Osteocyte (in vitro differentiated cells): ENCODE measurements at regions not wholly inside any gene's neighbourhood (a gene's known extent, or its start where the extent isn't known, plus 50 kb on each side); places are given as distances from the start of the nearest gene placed in this dataset.

Experiments used
- DNase-seq: peaks from one replicate; pipeline ENCODE4 v3.0.0; 2021; ENCODE audit warnings: mixed read lengths; ENCODE audit not compliant: unreplicated experiment; ENCODE audit errors: extremely low spot score
- H3K27ac Mint-ChIP-seq: one replicate; pipeline ENCODE4 v1.8.0; 2021; ENCODE audit warnings: mild to moderate bottlenecking, mixed read lengths; ENCODE audit not compliant: unreplicated experiment
- H3K27me3 Mint-ChIP-seq: one replicate; pipeline ENCODE4 v1.8.0; 2021; ENCODE audit warnings: mixed read lengths; ENCODE audit not compliant: unreplicated experiment
- H3K36me3 Mint-ChIP-seq: one replicate; pipeline ENCODE4 v1.8.0; 2021; ENCODE audit warnings: mixed read lengths; ENCODE audit not compliant: unreplicated experiment
- H3K4me1 Mint-ChIP-seq: one replicate; pipeline ENCODE4 v1.8.0; 2021; ENCODE audit warnings: mixed read lengths; ENCODE audit not compliant: unreplicated experiment
- H3K4me3 Mint-ChIP-seq: one replicate; pipeline ENCODE4 v1.8.0; 2021; ENCODE audit warnings: mild to moderate bottlenecking, moderate library complexity, mixed read lengths; ENCODE audit not compliant: unreplicated experiment
- H3K9me3 Mint-ChIP-seq: one replicate; pipeline ENCODE4 v1.8.0; 2021; ENCODE audit warnings: mixed read lengths; ENCODE audit not compliant: unreplicated experiment
- TF ChIP-seq, protein P1 (sequence below): fragments of 200-600 bp; sonication (generic); IDR thresholded peaks from 2 replicates; pipeline ENCODE4 v1.5.0; 2021; ENCODE audit warnings: antibody characterized with exemption, mild to moderate bottlenecking, moderate library complexity

DNA sequence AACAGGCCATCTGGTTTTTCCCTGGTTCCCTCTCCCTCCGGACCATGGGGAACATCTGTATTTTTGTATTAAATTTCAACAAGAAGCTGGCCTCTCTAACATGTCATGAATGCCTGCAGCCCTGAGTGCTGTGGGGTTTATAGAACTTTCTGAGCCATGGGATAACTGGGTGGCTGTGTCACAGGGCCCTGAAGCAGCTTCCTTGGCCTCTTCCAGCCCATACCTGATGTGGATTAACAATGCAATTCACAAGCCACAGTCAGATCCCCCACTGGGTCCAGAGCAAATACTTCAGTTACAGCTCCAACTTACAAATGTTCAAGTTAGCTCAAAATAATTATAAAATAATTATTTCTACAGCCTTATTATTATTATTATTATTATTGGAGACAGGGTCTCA, 307.8 kb upstream of the CELF4 start:
- Mint-ChIP-seq H3K4me3 (no peak overlapping the region), H3K9me3 (peaks cover 40% of the 10 kb centered on the region)

DNA sequence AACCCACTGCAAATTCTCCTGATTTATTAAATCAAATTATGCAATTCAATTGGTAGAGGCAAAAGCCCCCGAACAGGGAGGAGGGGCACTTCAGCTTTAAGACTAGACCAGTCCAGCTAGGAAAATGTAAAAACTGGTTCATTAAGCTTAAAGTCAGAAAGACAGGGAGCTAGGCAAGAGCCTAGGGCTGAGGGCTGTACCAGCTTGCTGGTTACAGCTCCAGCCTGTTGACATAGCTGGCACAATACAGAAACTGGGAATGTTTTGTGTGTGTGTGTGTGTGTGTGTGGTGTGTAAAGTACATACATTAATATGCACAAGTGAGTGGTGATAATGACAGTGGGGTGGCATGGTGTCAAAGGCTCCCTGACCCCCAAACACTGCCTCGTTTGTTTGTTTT, 307.0 kb upstream of the CELF4 start:
- no peaks in the 10 kb centered on the region for H3K4me1 Mint-ChIP-seq
- no peaks in the 10 kb centered on the region for H3K36me3 Mint-ChIP-seq
- TF ChIP-seq, protein P1, sequence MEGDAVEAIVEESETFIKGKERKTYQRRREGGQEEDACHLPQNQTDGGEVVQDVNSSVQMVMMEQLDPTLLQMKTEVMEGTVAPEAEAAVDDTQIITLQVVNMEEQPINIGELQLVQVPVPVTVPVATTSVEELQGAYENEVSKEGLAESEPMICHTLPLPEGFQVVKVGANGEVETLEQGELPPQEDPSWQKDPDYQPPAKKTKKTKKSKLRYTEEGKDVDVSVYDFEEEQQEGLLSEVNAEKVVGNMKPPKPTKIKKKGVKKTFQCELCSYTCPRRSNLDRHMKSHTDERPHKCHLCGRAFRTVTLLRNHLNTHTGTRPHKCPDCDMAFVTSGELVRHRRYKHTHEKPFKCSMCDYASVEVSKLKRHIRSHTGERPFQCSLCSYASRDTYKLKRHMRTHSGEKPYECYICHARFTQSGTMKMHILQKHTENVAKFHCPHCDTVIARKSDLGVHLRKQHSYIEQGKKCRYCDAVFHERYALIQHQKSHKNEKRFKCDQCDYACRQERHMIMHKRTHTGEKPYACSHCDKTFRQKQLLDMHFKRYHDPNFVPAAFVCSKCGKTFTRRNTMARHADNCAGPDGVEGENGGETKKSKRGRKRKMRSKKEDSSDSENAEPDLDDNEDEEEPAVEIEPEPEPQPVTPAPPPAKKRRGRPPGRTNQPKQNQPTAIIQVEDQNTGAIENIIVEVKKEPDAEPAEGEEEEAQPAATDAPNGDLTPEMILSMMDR: no peak
- no peak overlapping the region for H3K27ac Mint-ChIP-seq
- H3K27me3 Mint-ChIP-seq: no peaks in the 10 kb centered on the region
- DNase-seq: no peak
- H3K9me3 Mint-ChIP-seq: peaks cover 34% of the 10 kb centered on the region
- H3K4me3 Mint-ChIP-seq: no peak overlapping the region

More for the DNA sequence above, 307.8 kb upstream of the CELF4 start:
- H3K27ac Mint-ChIP-seq: no peak overlapping the region
- no peak for DNase-seq
- TF ChIP-seq, protein P1: no peak
- H3K27me3 Mint-ChIP-seq: no peaks in the 10 kb centered on the region
- H3K4me1 Mint-ChIP-seq: no peaks in the 10 kb centered on the region
- no peaks in the 10 kb centered on the region for H3K36me3 Mint-ChIP-seq

DNA sequence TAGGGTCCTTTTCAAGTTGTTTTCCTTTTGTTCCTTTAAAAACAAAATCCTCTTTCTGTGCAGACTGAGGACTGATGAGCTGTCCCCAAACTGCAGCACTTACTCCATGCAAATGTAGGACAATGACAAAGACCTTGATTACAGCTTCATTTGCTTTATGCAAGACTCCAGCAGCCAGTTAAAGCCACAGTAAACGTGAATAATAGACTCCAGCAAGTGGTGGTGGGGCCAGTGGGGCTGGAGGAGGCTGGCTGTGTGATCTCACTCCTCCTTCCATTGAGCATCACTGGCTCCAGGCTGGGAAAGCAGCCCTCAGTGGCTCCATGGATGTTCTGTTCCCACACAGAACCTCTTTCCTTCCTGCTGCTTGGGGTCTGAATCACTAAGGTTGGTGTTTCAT, 306.0 kb upstream of the CELF4 start:
- H3K36me3 Mint-ChIP-seq: no peaks in the 10 kb centered on the region
- TF ChIP-seq, protein P1: no peak
- H3K4me3 Mint-ChIP-seq: no peak overlapping the region
- H3K27me3 Mint-ChIP-seq: no peaks in the 10 kb centered on the region
- H3K4me1 Mint-ChIP-seq: no peaks in the 10 kb centered on the region
- DNase-seq: no peak
- no peak overlapping the region for H3K27ac Mint-ChIP-seq
- peaks cover 31% of the 10 kb centered on the region for H3K9me3 Mint-ChIP-seq

DNA sequence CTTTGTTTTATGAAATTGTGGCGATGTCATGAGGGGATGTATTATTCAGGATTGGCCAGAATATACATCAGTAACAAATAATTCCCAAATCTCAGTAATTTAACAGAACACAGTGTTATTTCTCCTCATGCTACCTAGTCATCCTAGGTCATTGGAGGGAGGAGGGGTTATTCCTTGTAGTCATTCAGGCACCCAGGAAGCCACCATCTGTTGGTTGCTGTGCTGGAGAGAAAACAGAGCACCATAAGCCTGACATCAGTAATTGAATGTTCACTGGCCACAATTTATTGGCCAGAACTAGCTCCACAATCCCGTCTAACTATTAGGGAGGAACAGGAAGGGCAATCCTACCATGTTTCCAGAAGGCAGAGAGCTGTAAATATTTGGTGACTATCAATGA, 303.5 kb upstream of the CELF4 start:
- Mint-ChIP-seq H3K27ac (no peak overlapping the region), H3K27me3 (no peaks in the 10 kb centered on the region), H3K4me3 (no peak overlapping the region)

GRCh38 chr18:37864122-37864521, 298.5 kb upstream of the CELF4 start:
- no peaks in the 10 kb centered on the region for H3K4me1 Mint-ChIP-seq
- TF ChIP-seq, protein P1: no peak
- H3K36me3 Mint-ChIP-seq: no peaks in the 10 kb centered on the region
- H3K27ac Mint-ChIP-seq: no peak overlapping the region
- H3K4me3 Mint-ChIP-seq: no peak overlapping the region
- H3K27me3 Mint-ChIP-seq: no peaks in the 10 kb centered on the region
- no peak for DNase-seq
- peaks cover 46% of the 10 kb centered on the region for H3K9me3 Mint-ChIP-seq

More for the DNA sequence above, 303.5 kb upstream of the CELF4 start:
- no peaks in the 10 kb centered on the region for H3K4me1 Mint-ChIP-seq
- no peak for DNase-seq
- H3K9me3 Mint-ChIP-seq: peaks cover 23% of the 10 kb centered on the region
- H3K36me3 Mint-ChIP-seq: no peaks in the 10 kb centered on the region
- TF ChIP-seq, protein P1: no peak
